ENCODE measurements at regions not wholly inside any gene's neighbourhood (a gene's known extent, or its start where the extent isn't known, plus 50 kb on each side); places are given as distances from the start of the nearest gene placed in this dataset.
"Not testable (repeated sequence)": the region's sequence is repeated elsewhere in the genome, so short reads cannot be mapped to it uniquely, and the experiment has no call there.

DNA sequence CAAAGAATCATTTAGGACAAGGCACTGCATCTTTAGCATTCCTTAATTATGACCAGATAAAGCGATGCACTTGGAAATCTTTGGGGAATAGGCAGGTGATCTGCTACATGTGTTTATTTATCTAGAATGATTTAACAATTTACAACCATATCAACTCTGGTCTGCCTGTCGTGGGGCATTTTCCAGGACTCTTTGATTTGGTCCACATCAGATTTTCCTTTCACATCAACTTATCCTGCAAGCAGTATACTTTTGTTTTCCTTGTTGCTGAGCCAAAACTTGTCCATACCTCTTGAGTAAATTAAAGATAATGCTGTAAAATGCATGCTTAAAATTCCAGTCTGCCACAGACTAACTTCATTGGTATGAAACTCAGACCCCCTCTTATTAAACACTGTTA is 312.4 kb upstream of the TCF4 start:
- H3K4me3 ChIP-seq (ENCODE audit: low read depth, low read length) = no peak overlapping the region
- TF ChIP-seq, protein P1, sequence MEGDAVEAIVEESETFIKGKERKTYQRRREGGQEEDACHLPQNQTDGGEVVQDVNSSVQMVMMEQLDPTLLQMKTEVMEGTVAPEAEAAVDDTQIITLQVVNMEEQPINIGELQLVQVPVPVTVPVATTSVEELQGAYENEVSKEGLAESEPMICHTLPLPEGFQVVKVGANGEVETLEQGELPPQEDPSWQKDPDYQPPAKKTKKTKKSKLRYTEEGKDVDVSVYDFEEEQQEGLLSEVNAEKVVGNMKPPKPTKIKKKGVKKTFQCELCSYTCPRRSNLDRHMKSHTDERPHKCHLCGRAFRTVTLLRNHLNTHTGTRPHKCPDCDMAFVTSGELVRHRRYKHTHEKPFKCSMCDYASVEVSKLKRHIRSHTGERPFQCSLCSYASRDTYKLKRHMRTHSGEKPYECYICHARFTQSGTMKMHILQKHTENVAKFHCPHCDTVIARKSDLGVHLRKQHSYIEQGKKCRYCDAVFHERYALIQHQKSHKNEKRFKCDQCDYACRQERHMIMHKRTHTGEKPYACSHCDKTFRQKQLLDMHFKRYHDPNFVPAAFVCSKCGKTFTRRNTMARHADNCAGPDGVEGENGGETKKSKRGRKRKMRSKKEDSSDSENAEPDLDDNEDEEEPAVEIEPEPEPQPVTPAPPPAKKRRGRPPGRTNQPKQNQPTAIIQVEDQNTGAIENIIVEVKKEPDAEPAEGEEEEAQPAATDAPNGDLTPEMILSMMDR (IDR thresholded peaks at IDR 0.05; ENCODE audit: low read depth, low read length) = no peak

DNA sequence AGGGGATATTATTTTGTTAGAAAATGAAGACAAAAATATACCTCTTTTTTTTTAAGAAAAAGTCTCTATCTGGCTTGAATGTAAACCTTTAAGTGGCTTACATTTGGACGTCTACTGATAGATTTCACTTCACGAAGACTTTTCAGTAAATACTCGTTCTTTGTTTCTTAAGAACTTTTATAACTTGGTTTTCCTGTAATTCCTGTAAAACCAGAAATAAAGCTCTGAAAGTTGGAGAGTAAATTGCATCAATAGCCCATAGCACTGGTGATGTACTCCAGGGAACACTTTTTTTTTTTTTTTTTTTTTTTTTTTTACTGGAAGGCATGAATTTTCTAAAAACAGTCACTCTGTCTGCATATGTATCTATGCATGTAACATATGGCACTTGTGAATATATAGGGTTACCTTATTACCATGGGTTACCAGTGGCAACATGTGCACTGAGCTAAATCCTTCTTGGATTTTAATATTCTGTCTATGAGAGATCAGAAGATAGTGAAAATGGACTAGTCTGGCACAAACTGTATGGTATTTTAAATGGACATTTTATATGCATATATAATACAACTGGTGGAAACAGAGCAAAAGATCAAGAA is 309.2 kb upstream of the TCF4 start:
- TF ChIP-seq, protein P1 (IDR thresholded peaks at IDR 0.05; ENCODE audit: low read depth, low read length) = no peak
- no peak overlapping the region for H3K4me3 ChIP-seq (ENCODE audit: low read depth, low read length)

DNA sequence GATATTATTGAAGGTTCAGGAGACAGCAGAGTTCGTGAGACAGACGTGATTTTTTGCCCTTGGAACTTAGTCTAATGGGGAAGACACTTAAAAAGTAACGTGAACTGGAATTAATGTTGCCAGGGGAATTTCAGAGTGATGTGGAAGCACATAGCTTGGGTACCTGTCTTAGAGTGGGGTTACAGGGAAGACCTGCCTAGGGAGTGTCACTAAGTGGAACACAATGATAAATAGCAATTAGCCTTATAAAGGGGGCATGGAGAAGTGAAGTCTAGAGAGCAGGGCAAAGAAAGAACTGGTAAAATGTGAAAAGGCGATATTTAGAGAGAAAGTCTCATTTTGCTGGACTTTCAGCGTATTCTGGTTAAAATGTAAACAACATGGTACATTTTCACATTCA is 306.0 kb upstream of the TCF4 start:
- no peak overlapping the region for H3K4me3 ChIP-seq (ENCODE audit: low read depth, low read length)
- TF ChIP-seq, protein P1 (IDR thresholded peaks at IDR 0.05; ENCODE audit: low read depth, low read length) = no peak

DNA sequence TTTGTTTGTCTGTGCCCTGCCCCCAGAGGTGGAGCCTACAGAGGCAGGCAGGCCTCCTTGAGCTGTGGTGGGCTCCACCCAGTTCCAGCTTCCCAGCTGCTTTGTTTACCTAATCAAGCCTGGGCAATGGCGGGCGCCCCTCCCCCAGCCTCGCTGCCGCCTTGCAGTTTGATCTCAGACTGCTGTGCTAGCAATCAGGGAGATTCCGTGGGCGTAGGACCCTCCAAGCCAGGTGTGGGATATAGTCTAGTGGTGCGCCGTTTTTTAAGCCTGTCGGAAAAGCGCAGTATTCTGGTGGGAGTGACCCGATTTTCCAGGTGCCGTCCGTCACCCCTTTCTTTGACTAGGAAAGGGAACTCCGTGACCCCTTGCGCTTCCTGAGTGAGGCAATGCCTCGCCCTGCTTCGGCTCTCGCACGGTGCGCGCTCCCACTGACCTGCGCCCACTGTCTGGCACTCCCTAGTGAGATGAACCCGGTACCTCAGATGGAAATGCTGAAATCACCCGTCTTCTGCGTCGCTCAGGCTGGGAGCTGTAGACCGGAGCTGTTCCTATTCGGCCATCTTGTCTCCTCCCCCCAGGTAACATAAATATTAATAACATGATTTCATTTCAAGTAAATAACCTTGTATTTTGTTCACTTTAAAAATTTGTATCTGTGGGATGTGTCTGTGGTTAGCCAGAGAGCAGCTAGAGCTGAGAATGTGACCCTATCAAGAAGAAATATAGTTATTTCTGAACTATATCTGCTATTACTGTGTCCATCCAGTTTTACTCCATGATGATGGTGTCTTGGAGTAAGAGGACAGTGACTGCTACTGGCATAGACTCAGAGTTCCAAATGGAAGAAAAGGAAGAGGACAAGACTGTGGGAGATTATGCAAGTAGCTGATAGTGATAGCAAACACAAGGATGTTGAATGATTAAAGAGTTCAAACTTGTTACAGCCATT is 305.1 kb upstream of the TCF4 start:
- not testable (repeated sequence) for H3K4me3 ChIP-seq (ENCODE audit: low read depth, low read length)

DNA sequence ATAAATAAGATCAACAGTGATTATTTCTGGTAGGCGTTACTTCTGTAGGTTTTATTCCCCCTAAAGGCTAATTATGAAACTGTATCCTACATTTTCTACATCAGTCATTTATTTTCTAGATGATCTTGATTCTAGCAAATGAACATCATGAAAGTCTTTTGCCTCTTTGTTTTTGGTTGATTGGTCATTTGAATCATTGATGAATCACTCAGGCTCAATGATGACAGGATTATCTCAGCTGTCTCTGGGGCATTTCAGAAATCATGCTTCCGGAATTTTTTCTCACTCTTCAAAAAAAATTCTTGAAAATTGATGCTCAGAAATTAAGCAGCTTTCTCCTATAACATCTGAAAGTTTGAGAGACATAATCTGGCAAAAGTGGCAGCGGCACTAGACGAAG is 298.9 kb upstream of the TCF4 start:
- TF ChIP-seq, protein P1 (IDR thresholded peaks at IDR 0.05; ENCODE audit: low read depth, low read length) = no peak
- H3K4me3 ChIP-seq (ENCODE audit: low read depth, low read length) = no peak overlapping the region

DNA sequence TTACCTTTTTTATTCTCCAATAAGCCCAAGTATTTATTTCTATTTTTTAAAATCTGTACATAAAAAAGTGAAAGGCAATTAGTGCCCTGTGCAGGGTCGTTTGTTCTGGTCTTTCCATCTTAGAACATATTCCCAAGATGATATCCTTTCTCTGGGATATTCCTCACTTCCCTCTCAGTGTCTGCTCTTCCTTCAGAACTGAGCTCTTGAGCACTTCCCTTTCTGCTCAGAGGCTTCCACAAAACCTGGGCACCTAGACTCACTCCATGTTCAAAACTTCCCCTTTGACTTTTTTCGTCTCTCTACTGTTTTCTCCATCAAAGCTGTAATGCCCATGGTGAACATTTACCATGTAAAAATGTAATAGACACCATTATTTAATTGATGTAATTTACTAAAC is 296.5 kb upstream of the TCF4 start:
- TF ChIP-seq, protein P1 (IDR thresholded peaks at IDR 0.05; ENCODE audit: low read depth, low read length) = no peak
- no peak overlapping the region for H3K4me3 ChIP-seq (ENCODE audit: low read depth, low read length)

DNA sequence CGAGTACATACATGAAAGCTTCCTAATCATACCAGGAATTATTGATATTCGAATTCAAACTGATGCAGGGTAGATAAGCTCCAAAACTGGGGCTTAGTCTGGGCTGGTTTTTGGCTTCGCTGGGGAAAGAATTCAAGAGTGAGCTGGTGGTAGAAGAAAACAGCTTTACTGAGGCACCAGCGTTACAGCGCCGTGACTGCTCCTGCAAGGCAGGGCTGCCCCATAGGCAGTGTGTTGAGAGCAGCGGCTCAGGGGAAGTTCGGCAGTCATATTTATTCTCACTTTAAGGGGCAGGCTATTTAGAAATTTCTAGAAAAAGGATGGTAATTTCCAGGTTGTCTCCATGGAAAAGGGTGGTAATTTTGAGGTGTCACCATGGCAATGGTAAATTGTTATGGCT is 292.6 kb upstream of the TCF4 start:
- no peak overlapping the region for H3K4me3 ChIP-seq (ENCODE audit: low read depth, low read length)
- TF ChIP-seq, protein P1 (IDR thresholded peaks at IDR 0.05; ENCODE audit: low read depth, low read length) = no peak

All from WI38 (cell line).